Epithelial cell of proximal tubule (primary cell): ENCODE measurements at regions not wholly inside any gene's neighbourhood (a gene's known extent, or its start where the extent isn't known, plus 50 kb on each side); places are given as distances from the start of the nearest gene placed in this dataset.

Source experiments
- DNase-seq: peaks from one replicate; pipeline ENCODE4 v3.0.0-alpha.2; 2011; ENCODE audit warnings: low read depth
- H3K4me3 ChIP-seq: 2 replicates; pipeline ENCODE4 v1.5.1; 2011; ENCODE audit warnings: low read depth, mild to moderate bottlenecking, low read length
- CTCF ChIP-seq: conservative IDR thresholded peaks from 2 replicates; pipeline ENCODE4 v1.5.1; 2012; ENCODE audit warnings: low read depth, mild to moderate bottlenecking, low read length

- no peak for DNase-seq
- H3K4me3 ChIP-seq = no peak overlapping the region
- TF ChIP-seq CTCF = no peak
Measured at GRCh38 chr3:154749514-154749913, 319.5 kb upstream of the GPR149 start.

GRCh38 chr3:154745929-154746328, 315.9 kb upstream of the GPR149 start:
- no peak for DNase-seq
- H3K4me3 ChIP-seq = no peak overlapping the region
- TF ChIP-seq CTCF = peak; percentile 30

- DNase-seq = no peak
- no peak for TF ChIP-seq CTCF
- H3K4me3 ChIP-seq = no peak overlapping the region
Measured at GRCh38 chr3:154745122-154745521, 315.1 kb upstream of the GPR149 start.

GRCh38 chr3:154743418-154743817, 313.4 kb upstream of the GPR149 start:
- no peak for TF ChIP-seq CTCF
- no peak overlapping the region for H3K4me3 ChIP-seq
- no peak for DNase-seq

- H3K4me3 ChIP-seq = no peak overlapping the region
- no peak for TF ChIP-seq CTCF
- no peak for DNase-seq
Measured at GRCh38 chr3:154734468-154734867, 304.5 kb upstream of the GPR149 start.

- DNase-seq = no peak
- H3K4me3 ChIP-seq = no peak overlapping the region
- peak; percentile 51 for TF ChIP-seq CTCF
Measured at GRCh38 chr3:154730186-154730585, 300.2 kb upstream of the GPR149 start.

GRCh38 chr3:154729741-154730140, 299.8 kb upstream of the GPR149 start:
- no peak for DNase-seq
- TF ChIP-seq CTCF = no peak
- H3K4me3 ChIP-seq = no peak overlapping the region
